ENCODE measurements at regions not wholly inside any gene's neighbourhood (a gene's known extent, or its start where the extent isn't known, plus 50 kb on each side); places are given as distances from the start of the nearest gene placed in this dataset.

DNA sequence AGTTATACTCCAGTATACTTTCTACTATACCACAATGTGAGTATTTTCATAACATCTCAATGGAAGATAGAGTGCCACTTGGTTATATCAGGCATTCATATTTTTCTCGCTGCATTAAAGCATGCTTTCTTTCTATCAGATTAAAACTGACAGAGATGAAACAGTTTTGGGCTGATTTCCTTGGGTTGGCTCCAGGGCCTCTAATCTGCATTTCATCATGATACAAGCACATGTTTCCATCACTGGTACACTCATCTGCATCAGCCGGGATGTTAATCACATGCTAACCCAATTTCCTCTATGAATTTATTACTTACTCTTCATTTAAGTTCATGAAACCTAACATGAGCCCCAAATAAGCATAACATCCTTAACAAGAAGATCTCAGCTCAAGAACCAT lies 289.0 kb upstream of the DAB1 start:
- no peak for DNase-seq (ENCODE audit: low read depth)
- TF ChIP-seq, protein P1, sequence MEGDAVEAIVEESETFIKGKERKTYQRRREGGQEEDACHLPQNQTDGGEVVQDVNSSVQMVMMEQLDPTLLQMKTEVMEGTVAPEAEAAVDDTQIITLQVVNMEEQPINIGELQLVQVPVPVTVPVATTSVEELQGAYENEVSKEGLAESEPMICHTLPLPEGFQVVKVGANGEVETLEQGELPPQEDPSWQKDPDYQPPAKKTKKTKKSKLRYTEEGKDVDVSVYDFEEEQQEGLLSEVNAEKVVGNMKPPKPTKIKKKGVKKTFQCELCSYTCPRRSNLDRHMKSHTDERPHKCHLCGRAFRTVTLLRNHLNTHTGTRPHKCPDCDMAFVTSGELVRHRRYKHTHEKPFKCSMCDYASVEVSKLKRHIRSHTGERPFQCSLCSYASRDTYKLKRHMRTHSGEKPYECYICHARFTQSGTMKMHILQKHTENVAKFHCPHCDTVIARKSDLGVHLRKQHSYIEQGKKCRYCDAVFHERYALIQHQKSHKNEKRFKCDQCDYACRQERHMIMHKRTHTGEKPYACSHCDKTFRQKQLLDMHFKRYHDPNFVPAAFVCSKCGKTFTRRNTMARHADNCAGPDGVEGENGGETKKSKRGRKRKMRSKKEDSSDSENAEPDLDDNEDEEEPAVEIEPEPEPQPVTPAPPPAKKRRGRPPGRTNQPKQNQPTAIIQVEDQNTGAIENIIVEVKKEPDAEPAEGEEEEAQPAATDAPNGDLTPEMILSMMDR (conservative IDR thresholded peaks at IDR 0.05; ENCODE audit: low read depth, low read length): no peak
- no peak overlapping the region for H3K4me3 ChIP-seq (ENCODE audit: low read length)

DNA sequence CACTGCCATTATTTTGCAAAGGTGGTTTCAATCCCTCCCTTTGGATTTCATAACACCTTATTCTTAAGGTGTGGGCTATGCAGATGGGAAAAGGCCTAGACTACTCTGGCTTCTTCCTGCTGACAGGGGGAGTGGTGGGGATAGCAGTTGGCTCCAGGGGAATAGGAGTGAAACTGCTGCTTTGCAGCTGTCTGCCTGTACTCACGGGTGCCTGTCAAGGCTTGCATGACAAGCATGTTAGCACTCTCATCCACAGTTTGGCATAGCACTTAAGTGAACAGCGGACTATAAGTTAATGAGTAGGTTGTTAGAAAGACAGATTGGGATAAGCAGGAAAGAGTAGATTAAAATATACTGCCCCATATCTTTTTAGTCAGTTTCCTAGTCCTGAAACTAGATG lies 287.5 kb upstream of the DAB1 start:
- TF ChIP-seq, protein P1 (conservative IDR thresholded peaks at IDR 0.05; ENCODE audit: low read depth, low read length): no peak
- DNase-seq (ENCODE audit: low read depth): no peak
- H3K4me3 ChIP-seq (ENCODE audit: low read length): no peak overlapping the region

DNA sequence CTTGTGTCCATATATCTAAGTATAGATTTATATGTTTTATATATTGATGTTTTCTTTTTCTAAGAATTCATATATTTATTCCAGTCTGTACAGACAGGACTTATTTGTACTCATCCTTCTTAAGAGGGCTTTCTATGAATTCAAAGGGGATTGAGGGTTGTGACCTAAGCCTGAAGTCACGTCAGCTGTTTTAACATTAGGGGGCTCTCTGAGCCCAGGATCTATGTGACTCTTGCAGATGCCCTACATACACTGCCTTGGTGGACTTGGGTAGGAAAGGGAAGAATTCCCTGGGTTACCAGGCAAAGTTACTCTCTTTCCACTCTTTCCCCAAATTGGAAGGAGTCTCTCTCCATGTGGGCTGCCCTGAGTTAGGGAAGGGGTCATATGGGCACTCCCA lies 283.8 kb upstream of the DAB1 start:
- H3K4me3 ChIP-seq (ENCODE audit: low read length): no peak overlapping the region
- TF ChIP-seq, protein P1 (conservative IDR thresholded peaks at IDR 0.05; ENCODE audit: low read depth, low read length): no peak

DNA sequence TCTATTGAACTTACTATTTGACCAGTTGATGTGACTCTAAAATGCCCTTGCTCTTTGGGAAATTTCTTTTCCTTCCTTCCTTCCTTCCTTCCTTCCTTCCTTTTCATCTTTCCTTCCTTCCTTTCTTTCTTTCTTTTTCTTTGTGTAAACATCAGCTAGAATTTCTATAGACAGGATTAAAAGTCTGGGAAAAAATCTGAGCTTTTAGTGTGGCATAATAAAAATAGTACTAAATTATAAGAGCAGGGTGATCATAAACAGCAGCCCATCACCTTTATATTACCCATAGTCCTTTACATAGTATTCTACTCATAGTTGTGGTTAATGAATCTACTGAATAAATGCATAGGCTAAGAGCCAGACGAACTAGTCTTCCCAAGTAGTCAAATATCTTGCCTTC lies 281.0 kb upstream of the DAB1 start:
- H3K4me3 ChIP-seq (ENCODE audit: low read length): no peak overlapping the region
- no peak for DNase-seq (ENCODE audit: low read depth)
- TF ChIP-seq, protein P1 (conservative IDR thresholded peaks at IDR 0.05; ENCODE audit: low read depth, low read length): no peak

More for the DNA sequence above, 283.8 kb upstream of the DAB1 start:
- DNase-seq (ENCODE audit: low read depth): no peak

DNA sequence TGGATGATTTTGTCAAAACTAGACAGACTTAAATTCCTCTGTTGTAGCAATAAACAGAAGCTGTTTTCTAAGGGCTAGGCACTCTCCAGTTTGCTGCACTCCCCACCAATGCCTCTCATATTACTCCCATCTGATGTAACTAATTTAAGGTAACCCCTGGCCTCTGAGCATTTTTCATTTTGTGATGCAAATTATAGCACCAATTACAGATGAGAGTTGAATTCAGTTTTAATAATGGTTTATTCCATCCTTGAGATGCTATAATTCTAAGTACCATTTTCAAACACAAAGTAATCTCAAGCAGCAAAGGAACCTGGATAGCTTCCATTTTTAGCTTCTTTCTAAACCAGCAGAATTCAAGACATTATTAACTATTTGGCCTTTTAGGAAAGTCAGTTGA lies 280.4 kb upstream of the DAB1 start:
- TF ChIP-seq, protein P1 (conservative IDR thresholded peaks at IDR 0.05; ENCODE audit: low read depth, low read length): no peak
- H3K4me3 ChIP-seq (ENCODE audit: low read length): no peak overlapping the region
- DNase-seq (ENCODE audit: low read depth): no peak

DNA sequence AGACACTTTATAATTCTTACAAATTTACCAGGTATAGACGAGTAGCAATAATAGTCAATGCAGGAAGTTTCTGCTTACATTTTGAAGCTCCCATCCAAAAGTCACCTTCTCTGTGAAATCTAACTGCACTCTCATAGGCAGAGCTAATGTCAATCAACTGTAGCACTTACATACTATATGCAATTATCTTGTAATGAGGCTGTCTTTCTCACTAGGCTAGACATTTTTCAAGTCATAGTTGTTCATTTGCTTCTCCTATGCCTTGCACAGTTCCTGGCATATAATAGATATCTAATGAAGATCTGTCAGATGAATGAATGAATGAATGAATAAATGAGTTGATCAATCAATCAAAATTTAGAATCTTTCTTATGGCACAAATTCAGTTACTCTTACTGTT lies 273.0 kb upstream of the DAB1 start:
- no peak overlapping the region for H3K4me3 ChIP-seq (ENCODE audit: low read length)
- no peak for DNase-seq (ENCODE audit: low read depth)
- TF ChIP-seq, protein P1 (conservative IDR thresholded peaks at IDR 0.05; ENCODE audit: low read depth, low read length): no peak

DNA sequence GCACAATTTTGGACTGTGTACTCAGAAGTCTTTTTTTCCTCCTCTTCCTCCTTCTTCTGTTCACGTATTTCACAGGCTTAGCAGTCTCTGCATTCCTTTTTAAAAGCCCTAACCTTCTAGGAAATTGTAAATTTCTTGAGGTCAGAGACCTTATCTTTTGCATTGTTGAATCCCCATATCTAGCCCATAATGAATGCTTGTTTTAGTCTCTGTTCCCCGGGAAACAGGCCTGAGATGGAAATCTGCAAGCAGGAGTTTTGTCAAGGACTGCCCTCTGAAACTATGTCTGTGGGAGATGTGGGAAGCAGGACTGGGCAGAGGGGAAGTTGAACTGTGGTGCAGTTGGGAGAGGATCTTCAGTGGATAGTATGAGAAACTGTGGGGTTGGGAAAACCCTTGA lies 272.2 kb upstream of the DAB1 start:
- TF ChIP-seq, protein P1 (conservative IDR thresholded peaks at IDR 0.05; ENCODE audit: low read depth, low read length): no peak
- DNase-seq (ENCODE audit: low read depth): no peak
- H3K4me3 ChIP-seq (ENCODE audit: low read length): no peak overlapping the region

Data from retinal pigment epithelial cell (primary cell).